HCT116 (cell line): ENCODE measurements at regions not wholly inside any gene's neighbourhood (a gene's known extent, or its start where the extent isn't known, plus 50 kb on each side); places are given as distances from the start of the nearest gene placed in this dataset.

Source experiments
- ATAC-seq: fragments of 200-7000 bp; cut with Tn5 transposase; 2 replicates; pipeline ENCODE4 v1.9.1; 2020; ENCODE audit warnings: mild to moderate bottlenecking, moderate library complexity
- BruUV-seq: library from RNA; stranded (reverse); fragments of 400-500 nt; replicated peaks from 2 replicates; lab custom pipeline; 2021; lab: Mats Ljungman, UMichigan
- CTCF ChIA-PET: fragments of 300-600 bp; sonication (Branson Sonifier 250); formaldehyde crosslinking; loops from one replicate; lab custom pipeline; 2021; ENCODE audit warnings: antibody characterized with exemption; lab: Charles Lee
- POLR2A ChIA-PET: fragments of 300-600, 350-600 bp; sonication (Branson Sonifier 250); formaldehyde crosslinking; loops from one replicate; lab custom pipeline; 2021; ENCODE audit warnings: antibody characterized with exemption; lab: Charles Lee
- RAD21 ChIA-PET, 2 experiments: fragments of 300-600 bp; sonication (Branson Sonifier 250); formaldehyde crosslinking; loops; one replicate each; lab custom pipeline; 2023; ENCODE audit warnings: low total read pairs in 2 of 2; ENCODE audit not compliant: uncharacterized antibody in 2 of 2, unreplicated experiment in 2 of 2, low non-redundant PET in 1 of 2; lab: Charles Lee
- DNase-seq: peaks from one replicate; pipeline ENCODE4 v3.0.0-alpha.2; 2010; ENCODE audit warnings: low read depth, low spot score
- H2AFZ ChIP-seq: fragments of 200-600 bp; shearing (Covaris generic), sonication (generic); 2 replicates; pipeline ENCODE4 v1.6.1; 2017; ENCODE audit warnings: low read depth, mixed run types, mixed read lengths, antibody characterized with exemption, low read length; ENCODE audit not compliant: poor library complexity, severe bottlenecking
- H3K27ac ChIP-seq: 2 replicates; pipeline ENCODE4 v1.5.1; 2012; ENCODE audit warnings: low read depth, low read length
- H3K27me3 ChIP-seq: fragments of 200-600 bp; sonication (generic); 2 replicates; pipeline ENCODE4 v1.6.1; 2016; ENCODE audit warnings: mixed run types, low read length, mixed read lengths; ENCODE audit not compliant: insufficient read depth
- H3K36me3 ChIP-seq, 2 experiments: fragments of 200-500 bp in 1 of 2; fragments of 200-600 bp in 1 of 2; sonication (Bioruptor generic) in 1 of 2; sonication (generic) in 1 of 2; 2 replicates each; pipeline versions ENCODE4 v1.5.1 to v1.6.1; 2014 to 2016; ENCODE audit warnings: low read length in 2 of 2, inconsistent platforms in 1 of 2, mixed read lengths in 1 of 2, mixed run types in 1 of 2; ENCODE audit not compliant: insufficient read depth in 2 of 2, control insufficient read depth in 1 of 2
- H3K4me1 ChIP-seq, 2 experiments: fragments of 200-600 bp in 1 of 2; sonication (generic) in 1 of 2; 2 replicates each; pipeline versions ENCODE4 v1.5.1 to v1.6.1; 2012 to 2017; ENCODE audit warnings: low read length in 2 of 2, inconsistent platforms in 1 of 2, mild to moderate bottlenecking in 1 of 2, mixed read lengths in 1 of 2, mixed run types in 1 of 2, moderate library complexity in 1 of 2; ENCODE audit not compliant: insufficient read depth in 2 of 2, control insufficient read depth in 1 of 2
- H3K4me2 ChIP-seq: fragments of 200-600 bp; sonication (generic); 2 replicates; pipeline ENCODE4 v1.6.1; 2017; ENCODE audit warnings: mixed run types, low read length, mixed read lengths
- H3K4me3 ChIP-seq, 2 experiments: fragments of 200-600 bp in 1 of 2; sonication (generic) in 1 of 2; replicated peaks in 1 of 2; 2 replicates each; pipeline ENCODE4 v1.5.1; 2011 to 2016; ENCODE audit warnings: low read length in 2 of 2, control low read depth in 1 of 2, low read depth in 1 of 2, mild to moderate bottlenecking in 1 of 2, mixed read lengths in 1 of 2, mixed run types in 1 of 2
- H3K79me2 ChIP-seq: fragments of 200-600 bp; sonication (generic); 2 replicates; pipeline ENCODE4 v1.6.1; 2017; ENCODE audit warnings: mild to moderate bottlenecking, mixed run types, low read length, moderate library complexity, mixed read lengths; ENCODE audit not compliant: insufficient read depth
- H3K9ac ChIP-seq: fragments of 200-600 bp; sonication (generic); 2 replicates; pipeline ENCODE4 v1.6.1; 2016; ENCODE audit warnings: low read length, mixed read lengths
- H3K9me2 ChIP-seq: fragments of 200-600 bp; sonication (generic), shearing (Covaris generic); 2 replicates; pipeline ENCODE4 v1.6.1; 2017; ENCODE audit warnings: mixed run types, mild to moderate bottlenecking, moderate library complexity; ENCODE audit not compliant: insufficient read depth
- H3K9me3 ChIP-seq, 2 experiments: fragments of 200-500 bp in 1 of 2; fragments of 200-600 bp in 1 of 2; sonication (Bioruptor generic) in 1 of 2; sonication (generic) in 1 of 2; 2 replicates each; pipeline ENCODE4 v1.6.1; 2014 to 2017; ENCODE audit warnings: low read length in 2 of 2, mixed read lengths in 2 of 2, inconsistent platforms in 1 of 2, low read depth in 1 of 2, mild to moderate bottlenecking in 1 of 2, mixed run types in 1 of 2, moderate library complexity in 1 of 2; ENCODE audit not compliant: control insufficient read depth in 1 of 2, insufficient read depth in 1 of 2
- H4K20me1 ChIP-seq: fragments of 200-600 bp; sonication (generic), shearing (Covaris generic); 2 replicates; pipeline ENCODE4 v1.6.1; 2017; ENCODE audit warnings: mixed run types, mild to moderate bottlenecking, moderate library complexity; ENCODE audit not compliant: insufficient read depth
- EGR1 ChIP-seq: IDR thresholded peaks from 2 replicates; pipeline ENCODE4 v1.6.1; 2012; ENCODE audit warnings: low read depth
- ELF1 ChIP-seq: IDR thresholded peaks from 2 replicates; pipeline ENCODE4 v1.6.1; 2012; ENCODE audit warnings: low read depth, borderline replicate concordance
- FOSL1 ChIP-seq: IDR thresholded peaks from 2 replicates; pipeline ENCODE4 v1.6.1; 2012; ENCODE audit warnings: low read depth
- intact Hi-C: fragments of 100-400 bp; cut with micrococcal nuclease; formaldehyde crosslinking; loops from 2 replicates; pipeline ENCODE4 v1.10.0; 2022
- TF ChIP-seq, protein P1 (sequence below): IDR thresholded peaks from 2 replicates; pipeline ENCODE4 v1.6.1; 2011; ENCODE audit warnings: mild to moderate bottlenecking, low read length, moderate library complexity; ENCODE audit not compliant: insufficient replicate concordance; ENCODE audit errors: extremely low read depth

DNA sequence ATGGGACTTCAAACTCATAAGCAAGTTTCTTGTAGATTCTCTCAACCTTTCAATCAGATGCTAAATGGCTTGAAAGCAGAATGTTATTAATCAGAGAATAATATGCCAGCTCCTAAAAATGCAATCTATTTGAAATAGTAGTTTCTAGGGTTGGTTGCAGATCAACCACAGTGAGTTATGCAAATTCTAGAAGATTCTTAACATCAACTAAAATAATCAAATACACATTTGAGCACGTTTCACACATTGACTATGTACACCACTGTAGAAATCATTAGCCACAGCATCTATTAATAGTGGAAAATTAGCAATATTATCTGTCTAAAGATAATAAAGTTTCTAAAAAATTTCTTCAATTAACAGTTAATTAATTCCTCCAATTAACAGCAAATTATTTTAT is 141.9 kb upstream of the GJE1 start (continued):
- TF ChIP-seq, protein P1, sequence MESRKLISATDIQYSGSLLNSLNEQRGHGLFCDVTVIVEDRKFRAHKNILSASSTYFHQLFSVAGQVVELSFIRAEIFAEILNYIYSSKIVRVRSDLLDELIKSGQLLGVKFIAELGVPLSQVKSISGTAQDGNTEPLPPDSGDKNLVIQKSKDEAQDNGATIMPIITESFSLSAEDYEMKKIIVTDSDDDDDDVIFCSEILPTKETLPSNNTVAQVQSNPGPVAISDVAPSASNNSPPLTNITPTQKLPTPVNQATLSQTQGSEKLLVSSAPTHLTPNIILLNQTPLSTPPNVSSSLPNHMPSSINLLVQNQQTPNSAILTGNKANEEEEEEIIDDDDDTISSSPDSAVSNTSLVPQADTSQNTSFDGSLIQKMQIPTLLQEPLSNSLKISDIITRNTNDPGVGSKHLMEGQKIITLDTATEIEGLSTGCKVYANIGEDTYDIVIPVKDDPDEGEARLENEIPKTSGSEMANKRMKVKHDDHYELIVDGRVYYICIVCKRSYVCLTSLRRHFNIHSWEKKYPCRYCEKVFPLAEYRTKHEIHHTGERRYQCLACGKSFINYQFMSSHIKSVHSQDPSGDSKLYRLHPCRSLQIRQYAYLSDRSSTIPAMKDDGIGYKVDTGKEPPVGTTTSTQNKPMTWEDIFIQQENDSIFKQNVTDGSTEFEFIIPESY, result no peak
- TF ChIP-seq EGR1, result no peak

DNA sequence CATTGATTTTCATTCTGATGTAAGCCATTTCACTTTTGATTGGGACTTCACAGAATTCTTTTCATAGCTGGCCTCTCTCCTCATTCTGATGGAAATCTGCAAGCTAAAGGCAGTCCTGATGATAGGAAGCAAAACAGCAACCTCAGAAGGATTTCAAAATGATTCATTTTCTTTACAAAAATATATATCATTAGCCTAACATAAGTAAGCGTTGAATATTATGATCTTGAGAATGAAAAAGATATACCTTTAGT is 143.1 kb upstream of the GJE1 start:
- no TSS peak for BruUV-seq
- intact Hi-C loops, result loop anchor here (1.0 to 2.0 kb wide), 3 partner anchors 55 to 218 kb away; no protein-coding TSS in a partner anchor
- CTCF ChIA-PET, result interaction anchor here (0.7 to 3.0 kb wide), 9 partner anchors 12 to 314 kb away, joined by 3 to 22 read pairs (median 5); no protein-coding TSS in a partner anchor

More for the DNA sequence above, 143.1 kb upstream of the GJE1 start:
- Histone ChIP-seq H3K9ac (no peak overlapping the region), H3K36me3 (no peaks in the 10 kb centered on the region), H3K9me2 (no peaks in the 10 kb centered on the region)
- TF ChIP-seq ELF1 (0 out of 2 replicates have a peak, but pooled peaks have one; percentile 5), FOSL1 (no peak)
- TF ChIP-seq, all 23 proteins: peak for 1
- Histone ChIP-seq H3K79me2 (no peaks in the 10 kb centered on the region), H3K4me3 (no peak overlapping the region), H4K20me1 (no peaks in the 10 kb centered on the region), H2AFZ (peak overlapping the region; percentile 84), H3K9me3 (no peaks in the 10 kb centered on the region), H3K4me1 (peaks cover 0 to 9% of the 10 kb centered on the region in 2 experiments; a peak in 3 of 4 replicates), H3K27me3 (no peaks in the 10 kb centered on the region), H3K4me2 (peak overlapping the region; percentile 47), H3K27ac (0 out of 2 replicates have a peak overlapping the region, but pooled peaks have one; percentile 18)
- ATAC-seq (no peak), DNase-seq (no peak)
- ChIA-PET POLR2A (interaction anchor here (1.4 kb wide), 1 partner anchor 25 kb away, joined by 3 read pairs; no protein-coding TSS in a partner anchor), RAD21 (interaction anchor here in 1 of 2 experiments (1.0 kb wide), 2 partner anchors 82 to 123 kb away, joined by 3 to 4 read pairs; no protein-coding TSS in a partner anchor)
